ENCODE measurements at regions not wholly inside any gene's neighbourhood (a gene's known extent, or its start where the extent isn't known, plus 50 kb on each side); places are given as distances from the start of the nearest gene placed in this dataset.
"Not testable (repeated sequence)": the region's sequence is repeated elsewhere in the genome, so short reads cannot be mapped to it uniquely, and the experiment has no call there.

- DNase-seq: peak; percentile 32
These were observed 118.8 kb upstream of the GALNT15 start for GRCh38 chr3:16055606-16056211.

- DNase-seq: no peak
These were observed 118.3 kb upstream of the GALNT15 start for GRCh38 chr3:16056217-16056616.

GRCh38 chr3:16058521-16058920 is 116.0 kb upstream of the GALNT15 start:
- no peak for DNase-seq

GRCh38 chr3:16059081-16059537 is 115.4 kb upstream of the GALNT15 start:
- no peak for DNase-seq

- DNase-seq: no peak
These were observed 114.6 kb upstream of the GALNT15 start for GRCh38 chr3:16059711-16060357.

GRCh38 chr3:16060358-16060852 is 114.1 kb upstream of the GALNT15 start:
- no peak for DNase-seq

- no peak for DNase-seq
These were observed 113.5 kb upstream of the GALNT15 start for GRCh38 chr3:16060945-16061344.

GRCh38 chr3:16061491-16061890 is 113.0 kb upstream of the GALNT15 start:
- DNase-seq: no peak

GRCh38 chr3:16063603-16064002 is 110.9 kb upstream of the GALNT15 start:
- no peak for DNase-seq

GRCh38 chr3:16064642-16065414 is 109.7 kb upstream of the GALNT15 start:
- DNase-seq: no peak

GRCh38 chr3:16066545-16066944 is 107.9 kb upstream of the GALNT15 start:
- no peak for DNase-seq

- DNase-seq: no peak
These were observed 107.5 kb upstream of the GALNT15 start for GRCh38 chr3:16066975-16067374.

- no peak for DNase-seq
These were observed 106.5 kb upstream of the GALNT15 start for GRCh38 chr3:16067837-16068471.

GRCh38 chr3:16069149-16069922 is 105.1 kb upstream of the GALNT15 start:
- DNase-seq: no peak

GRCh38 chr3:16070707-16071106 is 103.8 kb upstream of the GALNT15 start:
- no peak for DNase-seq

- peak; percentile 53 for DNase-seq
These were observed 103.3 kb upstream of the GALNT15 start for GRCh38 chr3:16071206-16071605.

- no peak for DNase-seq
These were observed 101.9 kb upstream of the GALNT15 start for GRCh38 chr3:16072420-16073110.

GRCh38 chr3:16073203-16073602 is 101.3 kb upstream of the GALNT15 start:
- DNase-seq: no peak

GRCh38 chr3:16073990-16074671 is 100.3 kb upstream of the GALNT15 start:
- DNase-seq: not testable (repeated sequence)

GRCh38 chr3:16075647-16076046 is 98.8 kb upstream of the GALNT15 start:
- DNase-seq: no peak

- DNase-seq: no peak
These were observed 97.9 kb upstream of the GALNT15 start for GRCh38 chr3:16076564-16076963.

Data from NCI-H774 (cell line).